SK-N-SH (cell line): ENCODE measurements at regions not wholly inside any gene's neighbourhood (a gene's known extent, or its start where the extent isn't known, plus 50 kb on each side); places are given as distances from the start of the nearest gene placed in this dataset.

Experiments used
- CTCF ChIA-PET: fragments of 300-600, 350-600 bp; formaldehyde crosslinking; extraction: SDS; loops from one replicate; lab custom pipeline; 2021; lab: Yijun Ruan, JAX
- POLR2A ChIA-PET: fragments of 350-600 bp; sonication (Branson Sonifier 250); formaldehyde crosslinking; extraction: SDS; loops from one replicate; lab custom pipeline; 2020; ENCODE audit warnings: antibody characterized with exemption, inconsistent platforms; lab: Yijun Ruan, JAX
- DNase-seq: peaks from one replicate; pipeline ENCODE4 v3.0.0; 2012
- H2AFZ ChIP-seq: fragments of 200-600 bp; sonication (generic); 2 replicates; pipeline ENCODE4 v1.8.1; 2016; ENCODE audit warnings: antibody characterized with exemption, mild to moderate bottlenecking, low read depth
- H3F3A ChIP-seq: fragments of 200-600 bp; sonication (generic); replicated peaks from 2 replicates; pipeline ENCODE3; 2016; ENCODE audit warnings: antibody characterized with exemption, mild to moderate bottlenecking; ENCODE audit not compliant: insufficient read depth
- H3K27ac ChIP-seq, 2 experiments: fragments of 200-500 bp in 1 of 2; fragments of 200-600 bp in 1 of 2; sonication (Bioruptor generic) in 1 of 2; sonication (generic), shearing (Covaris generic) in 1 of 2; 2 replicates each; pipeline versions ENCODE4 v1.5.1 to v1.6.1; 2014 to 2016; ENCODE audit warnings: low read depth in 2 of 2, inconsistent platforms in 1 of 2, low read length in 1 of 2, mild to moderate bottlenecking in 1 of 2, mixed read lengths in 1 of 2
- H3K27me3 ChIP-seq: fragments of 200-600 bp; sonication (generic), shearing (Covaris generic); 2 replicates; pipeline ENCODE4 v1.6.1; 2016; ENCODE audit warnings: mixed run types; ENCODE audit not compliant: insufficient read depth
- H3K36me3 ChIP-seq, 2 experiments: fragments of 200-500 bp in 1 of 2; fragments of 200-600 bp in 1 of 2; sonication (Bioruptor generic) in 1 of 2; sonication (generic) in 1 of 2; replicated peaks in 1 of 2; 2 replicates each; pipeline versions ENCODE3 to v1.5.1; 2014 to 2016; ENCODE audit warnings: low read length in 1 of 2, mild to moderate bottlenecking in 1 of 2; ENCODE audit not compliant: insufficient read depth in 2 of 2, control insufficient read depth in 1 of 2
- H3K4me1 ChIP-seq, 2 experiments: fragments of 200-500 bp in 1 of 2; fragments of 200-600 bp in 1 of 2; sonication (Bioruptor generic) in 1 of 2; sonication (generic), shearing (Covaris generic) in 1 of 2; 2 replicates each; pipeline versions ENCODE4 v1.5.1 to v1.6.1; 2014 to 2016; ENCODE audit warnings: low read depth in 1 of 2, low read length in 1 of 2, mixed run types in 1 of 2; ENCODE audit not compliant: insufficient read depth in 2 of 2, control insufficient read depth in 1 of 2
- H3K4me2 ChIP-seq: fragments of 200-600 bp; sonication (generic), shearing (Covaris generic); 2 replicates; pipeline ENCODE4 v1.6.1; 2017; ENCODE audit warnings: mixed run types
- H3K4me3 ChIP-seq, 2 experiments: fragments of 200-500 bp in 1 of 2; fragments of 200-600 bp in 1 of 2; sonication (Bioruptor generic) in 1 of 2; sonication (generic), shearing (Covaris generic) in 1 of 2; 2 replicates each; pipeline versions ENCODE4 v1.5.1 to v1.8.1; 2014 to 2016; ENCODE audit warnings: low read depth in 2 of 2, inconsistent platforms in 1 of 2, low read length in 1 of 2, mild to moderate bottlenecking in 1 of 2, mixed read lengths in 1 of 2, moderate library complexity in 1 of 2
- H3K79me2 ChIP-seq: fragments of 200-600 bp; sonication (generic); 2 replicates; pipeline ENCODE4 v1.8.1; 2017; ENCODE audit warnings: mild to moderate bottlenecking; ENCODE audit not compliant: insufficient read depth
- H3K9ac ChIP-seq: fragments of 200-600 bp; sonication (generic); 2 replicates; pipeline ENCODE4 v1.6.1; 2017; ENCODE audit warnings: mixed run types
- H3K9me2 ChIP-seq: fragments of 200-600 bp; sonication (generic); 2 replicates; pipeline ENCODE4 v1.6.1; 2017; ENCODE audit warnings: mixed run types
- H3K9me3 ChIP-seq: fragments of 200-600 bp; sonication (generic); 2 replicates; pipeline ENCODE4 v1.6.1; 2017; ENCODE audit warnings: mixed run types, mild to moderate bottlenecking, moderate library complexity
- H4K20me1 ChIP-seq: fragments of 200-600 bp; sonication (generic); 2 replicates; pipeline ENCODE4 v1.6.1; 2017; ENCODE audit warnings: mild to moderate bottlenecking, mixed run types; ENCODE audit not compliant: insufficient read depth
- CHD2 ChIP-seq: fragments of 150-350 bp; IDR thresholded peaks from 2 replicates; pipeline ENCODE4 v1.6.1; 2018; ENCODE audit warnings: low read length; ENCODE audit not compliant: partially characterized antibody
- CTCF ChIP-seq: fragments of 200-600 bp; sonication (generic); IDR thresholded peaks from 2 replicates; pipeline ENCODE4 v1.6.1; 2017; ENCODE audit warnings: antibody characterized with exemption, mild to moderate bottlenecking, moderate library complexity
- EP300 ChIP-seq, 2 experiments: IDR thresholded peaks; 2 replicates each; pipeline versions ENCODE4 v1.4.0 to v1.6.1; 2012; ENCODE audit warnings: borderline replicate concordance in 1 of 2, low read depth in 1 of 2, low read length in 1 of 2
- IRF3 ChIP-seq: fragments of 150-350 bp; IDR thresholded peaks from 2 replicates; pipeline ENCODE4 v1.6.1; 2016; ENCODE audit warnings: mild to moderate bottlenecking, low read depth, low read length
- JUND ChIP-seq: IDR thresholded peaks from 2 replicates; pipeline ENCODE4 v1.4.0; 2012
- MEF2A ChIP-seq: IDR thresholded peaks from 2 replicates; pipeline ENCODE4 v1.4.0; 2012; ENCODE audit warnings: low read depth, borderline replicate concordance
- NFIC ChIP-seq: IDR thresholded peaks from 2 replicates; pipeline ENCODE4 v1.4.0; 2012; ENCODE audit warnings: borderline replicate concordance
- NRF1 ChIP-seq: IDR thresholded peaks from 2 replicates; pipeline ENCODE4 v1.6.1; 2012; ENCODE audit warnings: low read depth, mild to moderate bottlenecking, low read length
- RAD21 ChIP-seq: IDR thresholded peaks from 2 replicates; pipeline ENCODE4 v1.6.1; 2012; ENCODE audit warnings: mild to moderate bottlenecking, low read length
- REST ChIP-seq: IDR thresholded peaks from 2 replicates; pipeline ENCODE4 v1.6.1; 2012; ENCODE audit warnings: mild to moderate bottlenecking, low read depth, low read length, moderate library complexity
- RXRA ChIP-seq: IDR thresholded peaks from 2 replicates; pipeline ENCODE4 v1.4.0; 2012; ENCODE audit warnings: low read depth, mild to moderate bottlenecking, borderline replicate concordance
- SIN3A ChIP-seq: IDR thresholded peaks from 2 replicates; pipeline ENCODE4 v1.6.1; 2012; ENCODE audit warnings: low read depth, mild to moderate bottlenecking, low read length, moderate library complexity, borderline replicate concordance
- SMC3 ChIP-seq: IDR thresholded peaks from 2 replicates; pipeline ENCODE4 v1.6.1; 2012; ENCODE audit warnings: low read depth, low read length, improper control_type of control experiment
- TCF12 ChIP-seq: IDR thresholded peaks from 2 replicates; pipeline ENCODE4 v1.4.0; 2012
- TEAD4 ChIP-seq: IDR thresholded peaks from 2 replicates; pipeline ENCODE4 v1.4.0; 2012; ENCODE audit warnings: mild to moderate bottlenecking, borderline replicate concordance; ENCODE audit not compliant: insufficient read depth
- USF1 ChIP-seq: IDR thresholded peaks from 2 replicates; pipeline ENCODE4 v1.4.0; 2012; ENCODE audit warnings: low read depth, borderline replicate concordance
- USF2 ChIP-seq: fragments of 150-350 bp; IDR thresholded peaks from 2 replicates; pipeline ENCODE4 v1.6.1; 2017; ENCODE audit warnings: antibody characterized with exemption, low read length, low read depth, borderline replicate concordance
- ZBTB33 ChIP-seq: IDR thresholded peaks from 2 replicates; pipeline ENCODE4 v1.4.0; 2012; ENCODE audit warnings: low read depth, borderline replicate concordance
- WGBS: methylation state at CpG from one replicate; pipeline ENCODE4 v1.1.6; 2017; ENCODE audit warnings: low lambda C conversion rate; 5-methylcytosine and 5-hydroxymethylcytosine counted together

- ChIA-PET CTCF (no interaction called here), POLR2A (interaction anchor here (0.9 kb wide), 1 partner anchor 58 kb away, joined by 3 read pairs; no protein-coding TSS in a partner anchor)
- no peak overlapping the region for H3K9ac ChIP-seq
Measured at GRCh38 chr2:61705625-61706024, 148.2 kb downstream of the FAM161A start.

More at GRCh38 chr2:61705625-61706024, 148.2 kb downstream of the FAM161A start:
- WGBS, result 90% methylated on average over 5 of the region's 5 CpGs
- no peaks in the 10 kb centered on the region for H3K36me3 ChIP-seq
- no peak overlapping the region for H3K27ac ChIP-seq
- H3K9me3 ChIP-seq, result no peaks in the 10 kb centered on the region
- H3K4me1 ChIP-seq, result peaks cover 0 to 3% of the 10 kb centered on the region in 2 experiments; a peak in 2 of 4 replicates
- no peaks in the 10 kb centered on the region for H3K9me2 ChIP-seq
- H3F3A ChIP-seq, result peaks cover 4% of the 10 kb centered on the region
- no peaks in the 10 kb centered on the region for H4K20me1 ChIP-seq
- TF ChIP-seq IRF3 (no peak), NRF1 (no peak), CTCF (no peak), USF1 (no peak), MEF2A (no peak), TCF12 (no peak), USF2 (no peak), RXRA (no peak), ZBTB33 (no peak), SIN3A (no peak), TEAD4 (no peak), REST (no peak), RAD21 (no peak), JUND (no peak), SMC3 (no peak), EP300 (IDR thresholded peaks at IDR 0.05; ENCODE audit: borderline replicate concordance in 1 of 2, low read depth in 1 of 2, low read length in 1 of 2) (no peak), NFIC (no peak), CHD2 (no peak)
- no peak overlapping the region for H2AFZ ChIP-seq
- H3K79me2 ChIP-seq, result no peaks in the 10 kb centered on the region
- no peak for DNase-seq
- no peak overlapping the region for H3K4me3 ChIP-seq
- H3K27me3 ChIP-seq, result no peaks in the 10 kb centered on the region
- no peak overlapping the region for H3K4me2 ChIP-seq
